Upper lobe of left lung (tissue), 4 donors: ENCODE measurements at regions not wholly inside any gene's neighbourhood (a gene's known extent, or its start where the extent isn't known, plus 50 kb on each side); places are given as distances from the start of the nearest gene placed in this dataset.

Experiments
- CTCF ChIP-seq, 6 experiments: fragments of 450-650 bp in 4 of 6; fragments of 200-600 bp in 2 of 6; sonication (generic) in 2 of 6; IDR thresholded peaks; one replicate each; pipeline ENCODE4 v1.5.1; 2016 to 2019; ENCODE audit warnings: antibody characterized with exemption in 6 of 6
- EP300 ChIP-seq, 4 donors: sonication (generic); formaldehyde crosslinking; IDR thresholded peaks; one replicate each; pipeline ENCODE4 v1.5.1; 2017; ENCODE audit warnings: antibody characterized with exemption in 4 of 4, control low read depth in 2 of 4
- POLR2A ChIP-seq, 4 donors: fragments of 450-650 bp; IDR thresholded peaks; one replicate each; pipeline ENCODE4 v1.5.1; 2016 to 2017; ENCODE audit warnings: antibody characterized with exemption in 4 of 4, mild to moderate bottlenecking in 2 of 4
- POLR2AphosphoS5 ChIP-seq, 2 donors: sonication (generic); formaldehyde crosslinking; IDR thresholded peaks; one replicate each; pipeline ENCODE4 v1.5.1; 2017; ENCODE audit warnings: antibody characterized with exemption in 2 of 2

DNA sequence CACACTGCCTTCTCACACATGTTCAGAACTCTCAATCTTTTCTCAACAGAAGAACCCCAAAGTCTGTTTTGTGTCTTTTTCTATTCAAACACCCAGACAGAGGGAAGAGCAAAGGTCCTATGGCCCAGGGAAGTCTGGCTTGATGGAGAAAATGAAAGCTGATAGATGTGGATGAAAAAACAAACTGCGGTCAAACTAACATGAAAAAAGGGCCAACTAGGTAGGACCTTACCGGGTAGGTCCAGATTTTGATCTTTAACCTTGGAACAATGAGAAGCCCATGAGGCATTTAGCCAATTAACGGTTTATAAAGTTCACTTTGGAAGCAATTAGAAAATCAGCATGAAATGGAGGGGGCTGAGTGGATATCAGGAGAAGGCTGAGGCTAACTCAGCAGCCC, 507.7 kb upstream of the SLC35B3 start:
- TF ChIP-seq CTCF (IDR thresholded peaks at IDR 0.05) (no peak), EP300 (IDR thresholded peaks at IDR 0.05) (no peak), POLR2A (IDR thresholded peaks at IDR 0.05) (no peak), POLR2AphosphoS5 (IDR thresholded peaks at IDR 0.05) (no peak)
